GM12878 (cell line): ENCODE measurements at regions not wholly inside any gene's neighbourhood (a gene's known extent, or its start where the extent isn't known, plus 50 kb on each side); places are given as distances from the start of the nearest gene placed in this dataset.

ENCODE experiments used
- CEBPB ChIP-seq, 2 experiments: fragments of 150-350 bp in 1 of 2; IDR thresholded peaks; 2 replicates each; pipeline ENCODE4 v1.6.1; 2012 to 2014; ENCODE audit warnings: low read depth in 2 of 2, low read length in 2 of 2, borderline replicate concordance in 1 of 2, inconsistent platforms in 1 of 2
- CHD2 ChIP-seq: IDR thresholded peaks from 2 replicates; pipeline ENCODE4 v1.6.1; 2011; ENCODE audit warnings: low read depth, low read length, improper control_type of control experiment, borderline replicate concordance
- FOXM1 ChIP-seq: IDR thresholded peaks from 2 replicates; pipeline ENCODE4 v1.6.1; 2012; ENCODE audit warnings: low read depth, mild to moderate bottlenecking, inconsistent platforms, low read length, moderate library complexity
- HDAC2 ChIP-seq: fragments of 200-600 bp; sonication (generic); IDR thresholded peaks from 2 replicates; pipeline ENCODE4 v1.6.1; 2017
- HDGF ChIP-seq: fragments of 450-650 bp; IDR thresholded peaks from 2 replicates; pipeline ENCODE4 v1.6.1; 2016; ENCODE audit warnings: antibody characterized with exemption
- JUNB ChIP-seq: IDR thresholded peaks from 2 replicates; pipeline ENCODE4 v1.6.1; 2016; ENCODE audit warnings: antibody characterized with exemption, mild to moderate bottlenecking
- POLR2A ChIP-seq: IDR thresholded peaks from 2 replicates; pipeline ENCODE4 v1.6.1; 2011; ENCODE audit warnings: low read depth, mild to moderate bottlenecking, low read length
- POLR2AphosphoS5 ChIP-seq: IDR thresholded peaks from 2 replicates; pipeline ENCODE4 v1.6.1; 2011; ENCODE audit warnings: mild to moderate bottlenecking, low read length, inconsistent platforms
- ZNF622 ChIP-seq: fragments of 450-650 bp; IDR thresholded peaks from 2 replicates; pipeline ENCODE4 v1.6.1; 2017; ENCODE audit warnings: mild to moderate bottlenecking, inconsistent platforms

GRCh38 chr11:45395947-45396346 is 109.8 kb upstream of the SYT13 start:
- TF ChIP-seq ZNF622: no peak
- TF ChIP-seq CHD2: no peak
- no peak for TF ChIP-seq POLR2A
- TF ChIP-seq HDGF: no peak
- TF ChIP-seq CEBPB (IDR thresholded peaks at IDR 0.05; ENCODE audit: borderline replicate concordance in 1 of 2, low read depth in 2 of 2, low read length in 2 of 2): no peak
- TF ChIP-seq HDAC2: no peak
- TF ChIP-seq JUNB: no peak
- no peak for TF ChIP-seq POLR2AphosphoS5
- TF ChIP-seq FOXM1: no peak
